ENCODE measurements at regions not wholly inside any gene's neighbourhood (a gene's known extent, or its start where the extent isn't known, plus 50 kb on each side); places are given as distances from the start of the nearest gene placed in this dataset.

GRCh38 chr6:8155259-8156012 is 53.1 kb upstream of the EEF1E1 start:
- TF ChIP-seq, protein P1, sequence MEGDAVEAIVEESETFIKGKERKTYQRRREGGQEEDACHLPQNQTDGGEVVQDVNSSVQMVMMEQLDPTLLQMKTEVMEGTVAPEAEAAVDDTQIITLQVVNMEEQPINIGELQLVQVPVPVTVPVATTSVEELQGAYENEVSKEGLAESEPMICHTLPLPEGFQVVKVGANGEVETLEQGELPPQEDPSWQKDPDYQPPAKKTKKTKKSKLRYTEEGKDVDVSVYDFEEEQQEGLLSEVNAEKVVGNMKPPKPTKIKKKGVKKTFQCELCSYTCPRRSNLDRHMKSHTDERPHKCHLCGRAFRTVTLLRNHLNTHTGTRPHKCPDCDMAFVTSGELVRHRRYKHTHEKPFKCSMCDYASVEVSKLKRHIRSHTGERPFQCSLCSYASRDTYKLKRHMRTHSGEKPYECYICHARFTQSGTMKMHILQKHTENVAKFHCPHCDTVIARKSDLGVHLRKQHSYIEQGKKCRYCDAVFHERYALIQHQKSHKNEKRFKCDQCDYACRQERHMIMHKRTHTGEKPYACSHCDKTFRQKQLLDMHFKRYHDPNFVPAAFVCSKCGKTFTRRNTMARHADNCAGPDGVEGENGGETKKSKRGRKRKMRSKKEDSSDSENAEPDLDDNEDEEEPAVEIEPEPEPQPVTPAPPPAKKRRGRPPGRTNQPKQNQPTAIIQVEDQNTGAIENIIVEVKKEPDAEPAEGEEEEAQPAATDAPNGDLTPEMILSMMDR (IDR thresholded peaks at IDR 0.05), result no peak
- no peak for TF ChIP-seq POLR2A (IDR thresholded peaks at IDR 0.05)
